Activated naive CD4-positive, alpha-beta T cell treated with anti-CD3 and anti-CD28 coated beads, Interleukin-2, amount 50 U/mL, for 24 hours (primary cell): ENCODE measurements at regions not wholly inside any gene's neighbourhood (a gene's known extent, or its start where the extent isn't known, plus 50 kb on each side); places are given as distances from the start of the nearest gene placed in this dataset.
"Not testable (repeated sequence)": the region's sequence is repeated elsewhere in the genome, so short reads cannot be mapped to it uniquely, and the experiment has no call there.

Experiments used
- H3K27ac Mint-ChIP-seq: one replicate; pipeline ENCODE4 v1.8.0; 2021; ENCODE audit warnings: mild to moderate bottlenecking, mixed read lengths
- H3K27me3 Mint-ChIP-seq: one replicate; pipeline ENCODE4 v1.8.0; 2021; ENCODE audit warnings: mixed read lengths
- H3K36me3 Mint-ChIP-seq: one replicate; pipeline ENCODE4 v1.8.0; 2021; ENCODE audit warnings: mixed read lengths
- H3K4me1 Mint-ChIP-seq: one replicate; pipeline ENCODE4 v1.8.0; 2021; ENCODE audit warnings: mixed read lengths
- H3K4me3 Mint-ChIP-seq: one replicate; pipeline ENCODE4 v1.8.0; 2021; ENCODE audit warnings: mild to moderate bottlenecking, mixed read lengths
- H3K9me3 Mint-ChIP-seq: one replicate; pipeline ENCODE4 v1.8.0; 2021; ENCODE audit warnings: mixed read lengths

GRCh38 chr3:130151555-130151954, 69.9 kb downstream of the ALG1L2 start:
- H3K27ac Mint-ChIP-seq, H3K36me3 Mint-ChIP-seq, H3K9me3 Mint-ChIP-seq, H3K4me1 Mint-ChIP-seq, H3K4me3 Mint-ChIP-seq, H3K27me3 Mint-ChIP-seq: not testable (repeated sequence)

DNA sequence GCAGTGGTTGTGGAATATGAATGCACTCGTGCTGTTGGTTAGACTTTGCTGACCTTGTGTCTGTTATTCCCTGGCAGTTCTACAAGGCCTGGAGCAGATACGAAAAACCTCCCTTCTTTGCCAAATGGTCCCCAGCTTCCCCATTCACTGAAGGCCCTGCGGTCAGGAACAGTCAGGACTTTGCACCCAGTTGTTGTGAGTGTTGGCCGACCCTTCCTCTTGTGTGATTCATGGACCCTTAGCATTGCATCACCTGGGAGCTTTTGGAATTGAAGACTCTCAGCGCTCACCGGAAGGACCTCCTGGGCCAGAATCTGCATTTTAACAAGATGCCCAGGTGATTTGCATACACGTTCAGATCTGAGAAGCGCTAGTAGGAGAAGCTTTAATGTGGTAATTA, 71.6 kb downstream of the ALG1L2 start:
- not testable (repeated sequence) for H3K4me1 Mint-ChIP-seq, H3K9me3 Mint-ChIP-seq, H3K27ac Mint-ChIP-seq, H3K4me3 Mint-ChIP-seq, H3K27me3 Mint-ChIP-seq, H3K36me3 Mint-ChIP-seq

GRCh38 chr3:130155464-130155863, 73.8 kb downstream of the ALG1L2 start:
- not testable (repeated sequence) for H3K4me1 Mint-ChIP-seq

DNA sequence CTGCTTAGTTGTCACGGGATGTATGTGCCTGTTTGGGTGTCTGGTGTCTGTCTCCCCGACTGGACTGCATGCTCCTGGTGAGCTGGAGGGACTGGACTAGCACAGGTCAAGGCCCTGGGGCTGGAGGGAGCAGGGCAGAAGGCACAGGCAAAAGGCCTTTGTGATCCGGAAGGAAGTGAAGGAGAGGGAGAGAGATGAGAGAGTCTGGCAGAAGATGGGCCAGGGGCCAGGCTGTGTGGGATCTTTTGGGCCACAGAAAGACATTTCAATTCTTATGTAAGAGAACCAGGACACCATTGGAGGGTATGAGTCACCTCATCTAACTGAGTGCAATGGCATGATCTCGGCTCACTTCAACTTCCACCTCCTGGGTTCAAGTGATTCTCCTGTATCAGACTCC, 85.2 kb downstream of the ALG1L2 start:
- H3K4me1 Mint-ChIP-seq, H3K27me3 Mint-ChIP-seq, H3K9me3 Mint-ChIP-seq, H3K27ac Mint-ChIP-seq, H3K36me3 Mint-ChIP-seq, H3K4me3 Mint-ChIP-seq: not testable (repeated sequence)

More at GRCh38 chr3:130155464-130155863, 73.8 kb downstream of the ALG1L2 start:
- H3K36me3 Mint-ChIP-seq, H3K9me3 Mint-ChIP-seq, H3K27ac Mint-ChIP-seq, H3K27me3 Mint-ChIP-seq, H3K4me3 Mint-ChIP-seq: not testable (repeated sequence)

DNA sequence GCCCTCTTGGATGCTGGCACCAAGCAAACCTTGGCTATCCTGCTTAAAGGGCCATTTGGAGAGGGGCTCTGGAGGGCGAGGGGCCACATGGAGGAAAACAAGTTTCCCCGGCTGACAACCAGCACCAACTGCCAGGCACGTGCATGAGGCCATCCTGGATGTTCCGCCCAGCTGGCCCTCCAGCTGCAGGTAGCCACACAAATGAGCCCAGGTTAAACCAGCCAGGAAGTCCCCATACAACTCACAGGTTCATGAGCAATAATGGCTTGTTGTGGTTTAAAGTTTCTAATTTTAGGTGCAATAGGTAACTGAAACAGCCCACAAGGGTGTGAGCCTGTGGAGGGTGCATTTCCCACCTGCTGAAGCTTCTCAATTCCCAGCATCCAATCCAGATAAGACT, 93.6 kb downstream of the ALG1L2 start:
- H3K36me3 Mint-ChIP-seq, H3K27me3 Mint-ChIP-seq, H3K27ac Mint-ChIP-seq, H3K9me3 Mint-ChIP-seq, H3K4me3 Mint-ChIP-seq: not testable (repeated sequence)
- H3K4me1 Mint-ChIP-seq, result peaks cover 21% of the 10 kb centered on the region

- not testable (repeated sequence) for H3K9me3 Mint-ChIP-seq, H3K27ac Mint-ChIP-seq, H3K4me3 Mint-ChIP-seq, H3K27me3 Mint-ChIP-seq, H3K36me3 Mint-ChIP-seq
- H3K4me1 Mint-ChIP-seq, result peaks cover 22% of the 10 kb centered on the region
Observed at GRCh38 chr3:130176476-130177256, 95.0 kb downstream of the ALG1L2 start.

DNA sequence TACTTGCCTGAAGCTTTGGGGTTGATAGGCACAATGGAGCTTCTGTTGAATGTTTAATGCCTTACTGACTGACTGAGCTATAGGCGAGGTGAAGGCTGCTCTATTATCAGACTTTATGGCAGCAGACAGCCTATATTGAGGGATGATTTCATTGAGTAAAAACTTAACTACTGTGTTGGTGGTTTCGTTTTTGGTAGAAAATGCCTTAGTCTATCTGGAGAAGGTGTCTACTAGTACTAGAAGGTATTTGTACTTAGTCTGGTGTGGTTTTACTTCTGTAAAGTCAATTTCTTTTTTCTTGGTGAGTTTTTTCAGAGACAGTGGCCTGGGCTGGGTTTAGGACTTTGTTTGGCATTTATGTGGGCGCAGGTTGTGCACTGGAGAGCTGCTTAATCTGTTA, 97.2 kb downstream of the ALG1L2 start:
- H3K4me3 Mint-ChIP-seq, result peak overlapping the region; percentile 88
- H3K27me3 Mint-ChIP-seq, H3K36me3 Mint-ChIP-seq, H3K9me3 Mint-ChIP-seq: not testable (repeated sequence)
- peaks cover 22% of the 10 kb centered on the region for H3K4me1 Mint-ChIP-seq
- peak overlapping the region; percentile 91 for H3K27ac Mint-ChIP-seq

DNA sequence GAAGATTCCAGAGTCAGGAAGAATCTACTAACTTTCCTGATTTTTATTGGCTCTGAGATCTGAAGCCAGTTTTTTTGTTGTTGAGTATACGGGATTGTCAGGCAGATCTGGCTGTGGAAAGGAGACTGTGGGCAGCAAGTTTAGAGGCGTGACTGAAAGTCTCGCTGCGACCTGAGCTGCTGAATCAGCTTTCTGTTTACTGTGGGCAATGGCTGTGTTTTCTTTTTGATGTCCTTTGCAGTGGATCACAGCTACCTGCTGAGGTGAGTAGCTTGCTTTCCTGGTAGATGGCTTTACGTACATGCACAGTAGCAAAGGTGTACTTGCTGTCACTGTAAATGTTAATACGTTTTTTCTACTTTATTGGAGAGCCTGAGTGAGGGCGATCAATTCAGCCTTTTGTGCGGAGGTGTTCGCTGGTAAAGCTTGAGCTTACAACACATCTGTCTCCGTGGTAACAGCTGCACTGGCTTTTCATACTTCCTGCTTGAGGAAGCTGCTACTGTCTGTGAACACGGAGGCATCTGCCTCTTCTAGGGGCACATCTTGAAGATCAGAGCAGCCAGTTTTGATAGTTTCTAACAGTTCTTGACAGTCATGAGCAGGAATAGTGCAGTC, 97.8 kb downstream of the ALG1L2 start:
- peak overlapping the region; percentile 91 for H3K27ac Mint-ChIP-seq
- H3K36me3 Mint-ChIP-seq, H3K9me3 Mint-ChIP-seq: not testable (repeated sequence)

DNA sequence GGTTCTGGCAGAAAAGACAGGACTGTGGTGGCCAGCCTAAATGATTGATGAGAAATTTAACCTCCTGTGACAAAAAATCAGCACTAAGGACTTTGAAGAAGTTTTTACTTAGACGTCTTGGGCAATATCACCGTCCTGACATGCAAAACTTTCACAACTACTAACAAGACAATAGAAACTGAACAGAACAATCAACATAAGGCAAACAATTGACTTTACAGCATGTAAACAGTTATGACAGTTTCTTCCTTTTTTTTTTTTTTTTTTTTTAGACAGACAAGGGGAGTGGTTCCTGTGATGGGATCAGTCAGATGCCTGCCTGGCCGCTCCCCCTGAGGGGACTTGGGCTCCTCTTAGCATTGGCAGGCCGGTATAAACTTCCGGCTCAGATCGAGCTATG, 100.8 kb downstream of the ALG1L2 start:
- not testable (repeated sequence) for H3K4me3 Mint-ChIP-seq, H3K27ac Mint-ChIP-seq, H3K27me3 Mint-ChIP-seq, H3K9me3 Mint-ChIP-seq, H3K36me3 Mint-ChIP-seq
- H3K4me1 Mint-ChIP-seq, result peaks cover 22% of the 10 kb centered on the region

More for the DNA sequence above, 97.8 kb downstream of the ALG1L2 start:
- Mint-ChIP-seq H3K4me3 (peak overlapping the region; percentile 88), H3K4me1 (peaks cover 22% of the 10 kb centered on the region)
- not testable (repeated sequence) for H3K27me3 Mint-ChIP-seq

DNA sequence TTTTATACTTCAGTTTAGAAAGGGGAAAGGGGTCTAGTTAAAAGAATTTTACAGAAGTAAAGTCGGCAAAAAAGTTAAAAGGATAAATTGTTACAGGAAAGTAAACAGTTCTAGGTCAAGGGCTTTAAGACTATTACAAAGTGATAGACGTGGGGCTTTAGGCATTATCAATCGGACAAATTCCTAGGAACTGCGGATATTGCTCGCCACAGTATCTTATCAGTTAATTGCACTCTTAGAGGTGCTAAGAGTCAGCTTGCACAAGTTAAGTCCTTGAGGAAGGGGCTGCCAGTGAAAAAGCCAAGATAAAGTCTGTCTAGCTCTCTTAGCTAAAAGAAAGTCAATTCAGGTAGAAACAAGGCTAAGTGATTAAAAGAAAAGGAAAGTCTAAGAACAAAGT, 102.1 kb downstream of the ALG1L2 start:
- H3K36me3 Mint-ChIP-seq, H3K27ac Mint-ChIP-seq, H3K27me3 Mint-ChIP-seq, H3K4me3 Mint-ChIP-seq, H3K9me3 Mint-ChIP-seq: not testable (repeated sequence)
- peaks cover 16% of the 10 kb centered on the region for H3K4me1 Mint-ChIP-seq

DNA sequence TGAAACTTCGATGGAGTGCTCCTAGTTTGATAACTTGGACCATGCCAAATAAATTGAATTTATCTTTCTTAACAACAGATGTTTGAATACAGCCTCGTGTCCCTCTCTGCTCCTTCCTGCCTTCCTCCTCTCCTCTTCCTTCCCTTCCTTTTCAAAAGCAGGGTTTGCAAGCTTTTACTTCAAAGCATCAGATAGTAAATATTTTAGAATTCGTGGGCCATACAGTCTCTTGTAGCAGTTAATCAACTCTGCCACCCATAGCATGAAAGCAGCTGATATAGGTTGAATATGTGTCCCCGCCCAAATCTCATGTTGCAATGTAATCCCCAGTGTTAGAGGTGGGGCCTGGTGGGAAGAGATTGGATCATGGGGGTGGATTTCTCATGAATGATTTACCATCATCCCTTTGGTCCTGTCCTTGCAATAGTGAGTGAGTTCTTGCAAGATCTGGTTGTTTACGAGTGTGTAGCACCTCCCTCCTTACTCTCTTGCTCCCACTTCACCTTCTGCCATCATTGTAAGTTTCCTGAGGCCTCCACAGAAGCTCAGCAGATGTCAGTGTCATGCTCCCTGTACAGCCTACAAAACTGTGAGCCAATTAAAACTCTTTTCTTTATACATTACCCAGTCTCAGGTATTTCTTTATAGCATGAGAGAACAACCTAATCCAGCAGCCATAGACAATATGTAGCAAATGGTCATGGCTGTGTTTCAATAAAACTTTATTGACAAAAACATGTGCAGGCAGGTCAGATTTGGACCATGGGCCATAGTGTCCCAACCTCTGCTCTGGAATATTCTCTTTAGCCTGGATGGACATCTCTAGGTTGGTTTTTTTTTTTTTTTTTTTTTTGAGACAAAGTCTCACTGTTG, 102.8 kb downstream of the ALG1L2 start:
- not testable (repeated sequence) for H3K36me3 Mint-ChIP-seq, H3K27ac Mint-ChIP-seq, H3K4me3 Mint-ChIP-seq, H3K4me1 Mint-ChIP-seq, H3K9me3 Mint-ChIP-seq, H3K27me3 Mint-ChIP-seq

DNA sequence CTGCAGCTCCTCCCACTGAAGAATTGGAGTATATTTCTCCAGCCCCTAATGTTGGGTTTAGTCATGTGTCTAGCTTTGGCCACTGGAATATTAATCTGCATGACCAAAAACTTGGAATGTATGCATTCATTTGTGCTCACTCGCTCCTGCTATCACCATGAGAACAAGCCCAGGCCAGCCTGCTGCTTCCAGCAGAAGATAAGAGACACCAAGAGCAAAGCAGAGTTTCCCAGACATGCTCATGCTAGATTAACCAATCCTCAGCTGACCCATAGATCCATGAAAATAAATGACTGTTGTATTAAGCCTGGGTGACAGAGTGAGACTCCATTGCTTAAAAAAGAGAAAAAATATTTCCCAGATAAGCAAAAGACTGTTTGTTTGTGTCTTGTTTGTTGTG, 119.6 kb downstream of the ALG1L2 start:
- not testable (repeated sequence) for H3K4me1 Mint-ChIP-seq, H3K27ac Mint-ChIP-seq, H3K4me3 Mint-ChIP-seq, H3K36me3 Mint-ChIP-seq
- H3K9me3 Mint-ChIP-seq, result peaks cover 14% of the 10 kb centered on the region
- H3K27me3 Mint-ChIP-seq, result peaks cover 10% of the 10 kb centered on the region

DNA sequence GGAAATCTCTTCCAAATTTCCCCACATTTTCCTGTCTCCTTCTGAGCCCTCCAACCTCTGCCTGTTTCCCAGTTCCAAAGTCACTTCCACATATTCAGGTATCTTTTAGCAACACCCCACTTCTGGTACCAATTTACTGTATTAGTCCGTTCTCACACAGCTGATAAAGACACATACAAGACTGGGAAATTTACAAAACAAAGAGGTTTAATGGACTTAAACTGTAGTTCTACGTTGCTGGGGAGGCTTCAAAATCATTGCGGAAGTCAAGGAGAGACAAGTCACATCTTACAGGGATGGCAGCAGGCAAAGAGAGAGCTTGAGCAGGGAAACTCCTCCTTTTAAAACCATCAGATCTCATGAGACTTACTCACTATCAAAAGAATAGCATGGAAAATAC, 122.0 kb downstream of the ALG1L2 start:
- H3K4me3 Mint-ChIP-seq, H3K4me1 Mint-ChIP-seq, H3K27ac Mint-ChIP-seq, H3K36me3 Mint-ChIP-seq: not testable (repeated sequence)
- peaks cover 10% of the 10 kb centered on the region for H3K27me3 Mint-ChIP-seq
- peaks cover 14% of the 10 kb centered on the region for H3K9me3 Mint-ChIP-seq

DNA sequence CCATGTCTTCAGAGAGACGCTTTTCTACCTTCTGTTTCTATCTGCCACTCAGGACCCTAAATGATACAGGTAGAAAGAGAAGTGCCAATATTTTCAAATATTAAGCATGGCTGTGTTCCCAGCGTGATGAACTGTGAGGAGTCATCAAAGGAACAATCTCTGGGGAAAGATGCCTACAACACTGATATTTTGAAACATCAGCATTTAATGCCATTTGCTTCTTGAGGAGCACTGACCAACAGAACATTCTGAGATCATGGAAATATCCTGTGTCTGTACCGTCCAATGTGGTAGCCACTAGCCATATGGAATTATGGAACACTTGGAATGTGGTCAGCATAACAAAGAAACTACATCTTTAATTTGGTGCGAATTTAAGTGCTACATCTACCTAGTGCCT, 117.9 kb upstream of the COL6A5 start:
- Mint-ChIP-seq H3K4me3 (no peak overlapping the region), H3K9me3 (no peaks in the 10 kb centered on the region), H3K36me3 (no peaks in the 10 kb centered on the region), H3K27ac (no peak overlapping the region), H3K27me3 (no peaks in the 10 kb centered on the region), H3K4me1 (no peaks in the 10 kb centered on the region)

DNA sequence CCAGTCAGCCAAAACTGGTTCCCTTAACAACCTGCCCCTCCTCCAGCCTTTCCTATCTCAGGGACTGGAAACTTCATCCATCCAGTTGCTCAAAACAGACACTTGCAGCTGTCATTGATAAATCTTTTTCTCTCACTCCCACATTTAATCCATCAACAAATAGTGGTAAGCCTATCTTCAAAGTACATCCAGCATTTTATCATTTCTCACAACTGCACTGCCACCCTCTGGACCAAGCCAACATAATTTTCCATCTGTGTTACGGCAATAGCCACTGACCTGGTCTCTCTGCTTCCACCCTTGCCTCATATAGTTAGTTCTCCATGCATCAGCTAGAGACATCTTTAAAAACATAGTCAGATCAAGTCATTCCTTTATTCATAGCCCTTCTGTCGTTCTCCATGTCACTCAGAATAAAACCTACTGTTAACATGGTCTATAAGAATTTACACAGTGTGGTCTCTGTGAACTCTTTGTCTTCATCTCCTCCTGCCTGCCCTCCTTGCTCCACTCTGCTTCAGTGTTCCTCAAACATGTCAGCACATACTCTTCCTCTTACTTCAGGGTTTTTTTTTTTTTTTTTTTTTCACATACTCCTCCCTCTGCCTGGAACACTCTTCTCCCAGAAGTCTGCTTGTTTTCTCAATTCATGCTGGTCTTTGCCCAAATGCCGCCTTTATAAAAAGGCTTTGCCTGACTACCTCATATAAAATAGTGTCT, 102.5 kb upstream of the COL6A5 start:
- no peaks in the 10 kb centered on the region for H3K9me3 Mint-ChIP-seq
- no peak overlapping the region for H3K27ac Mint-ChIP-seq
- no peaks in the 10 kb centered on the region for H3K4me1 Mint-ChIP-seq
- peaks cover 8% of the 10 kb centered on the region for H3K27me3 Mint-ChIP-seq
- no peaks in the 10 kb centered on the region for H3K36me3 Mint-ChIP-seq
- H3K4me3 Mint-ChIP-seq, result no peak overlapping the region

GRCh38 chr3:130243808-130244207, 101.7 kb upstream of the COL6A5 start:
- Mint-ChIP-seq H3K4me1 (no peaks in the 10 kb centered on the region), H3K27ac (no peak overlapping the region), H3K9me3 (no peaks in the 10 kb centered on the region), H3K4me3 (no peak overlapping the region), H3K27me3 (peaks cover 8% of the 10 kb centered on the region), H3K36me3 (no peaks in the 10 kb centered on the region)
